GM19240 (cell line): ENCODE measurements at regions not wholly inside any gene's neighbourhood (a gene's known extent, or its start where the extent isn't known, plus 50 kb on each side); places are given as distances from the start of the nearest gene placed in this dataset.

Experiments used
- DNase-seq: peaks from one replicate; pipeline ENCODE4 v3.0.0; 2011; ENCODE audit warnings: low spot score; ENCODE audit not compliant: insufficient read length

DNA sequence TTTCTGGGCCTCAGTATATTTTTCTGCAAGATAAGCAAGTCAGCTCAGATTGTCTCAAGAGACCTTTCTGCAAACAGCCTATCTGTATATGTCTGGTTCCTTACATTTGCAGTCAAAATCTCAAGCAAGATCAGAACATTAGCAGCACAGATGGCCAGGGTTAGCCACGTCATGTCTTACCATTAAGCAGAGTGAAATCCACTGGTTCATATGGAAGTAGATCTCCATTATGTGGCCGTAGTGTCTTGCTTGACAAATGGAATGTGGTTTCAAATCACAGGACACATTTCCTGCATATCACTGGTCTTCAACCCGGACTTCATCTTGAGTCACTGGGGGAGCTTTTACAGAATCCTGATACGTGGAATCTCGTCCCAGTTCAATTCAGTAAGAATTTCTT, 500.2 kb downstream of the FBXO15 start:
- no peak for DNase-seq

DNA sequence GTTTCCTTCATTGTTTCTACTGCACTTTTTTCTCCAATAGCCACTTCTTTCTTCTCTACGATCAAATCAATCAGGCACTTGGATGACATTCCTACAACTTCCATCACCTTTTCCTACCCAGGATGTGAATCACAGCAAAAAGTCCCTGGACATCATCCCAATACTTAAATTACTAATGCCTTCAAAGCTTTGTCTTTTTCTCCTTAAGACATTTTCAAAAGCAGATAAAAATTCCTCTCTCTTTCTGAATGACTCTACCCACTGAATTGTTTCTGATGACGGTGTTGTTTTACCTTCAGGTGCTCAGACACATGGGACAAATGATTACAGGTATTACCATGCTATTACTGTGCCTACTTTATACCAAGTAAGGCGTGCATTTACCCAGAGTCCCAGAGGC, 500.9 kb downstream of the FBXO15 start:
- DNase-seq, result no peak

DNA sequence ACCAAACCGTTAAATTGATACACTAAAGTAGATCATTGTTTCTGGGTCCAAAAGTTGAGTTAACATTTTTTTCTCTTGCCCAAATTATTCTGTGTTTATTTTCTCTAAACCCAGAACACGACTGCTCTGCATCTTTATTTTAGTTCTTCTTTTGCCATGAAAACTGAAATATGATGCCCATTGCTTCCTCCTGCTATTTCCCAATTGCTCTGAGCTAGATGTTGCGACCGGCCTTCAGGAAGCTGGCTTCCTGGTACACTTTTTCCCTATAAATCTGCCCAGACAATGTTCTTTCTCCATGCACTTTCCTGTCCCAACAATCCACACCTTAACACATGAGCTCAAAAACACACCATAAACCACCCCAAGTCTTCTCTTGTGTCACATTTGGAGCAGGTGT, 501.4 kb downstream of the FBXO15 start:
- DNase-seq, result no peak

DNA sequence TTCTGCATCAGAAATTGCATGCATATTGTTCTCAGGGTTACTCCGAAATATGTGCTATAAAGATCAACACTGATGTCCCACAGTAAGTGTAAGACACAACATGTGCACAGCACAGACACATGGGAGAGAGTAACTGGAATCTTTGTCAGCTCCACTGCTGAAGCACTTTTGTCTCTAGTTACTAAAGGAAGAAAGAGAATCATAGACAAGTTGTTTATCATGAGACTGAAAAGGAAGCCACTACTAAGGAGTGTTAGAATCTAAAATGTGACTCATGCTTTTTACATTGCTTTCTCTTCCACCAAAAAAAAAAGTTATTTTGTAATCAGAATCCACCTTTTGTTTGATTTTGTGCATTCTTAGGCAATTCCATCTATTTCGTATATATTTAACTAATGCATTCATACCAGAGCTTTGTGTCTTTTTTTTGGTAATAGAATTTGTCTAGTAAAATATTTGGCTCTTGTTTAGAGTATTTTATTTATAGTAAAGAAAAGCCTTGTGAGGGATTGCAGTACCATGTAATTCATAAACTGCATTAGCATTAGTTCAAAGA, 502.4 kb downstream of the FBXO15 start:
- no peak for DNase-seq

DNA sequence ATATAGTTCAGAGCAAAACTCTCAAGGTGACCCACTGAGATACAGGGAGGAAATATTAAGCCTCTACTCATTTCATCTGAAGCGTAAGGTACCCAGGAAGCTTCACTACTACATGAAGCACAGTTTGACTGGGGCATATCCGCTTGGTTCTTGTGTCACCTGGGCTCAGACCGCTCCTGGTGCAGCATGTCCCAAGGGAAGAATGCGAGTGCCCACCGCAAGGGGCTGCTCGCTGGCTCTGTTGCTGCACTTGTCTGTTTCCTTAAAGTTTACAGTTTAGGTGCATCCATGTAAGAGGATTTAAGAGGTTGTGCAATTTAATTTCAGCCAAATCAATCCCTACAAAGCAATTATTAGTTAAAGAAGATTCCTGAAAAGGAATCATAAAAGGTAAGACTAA, 507.8 kb downstream of the FBXO15 start:
- no peak for DNase-seq

DNA sequence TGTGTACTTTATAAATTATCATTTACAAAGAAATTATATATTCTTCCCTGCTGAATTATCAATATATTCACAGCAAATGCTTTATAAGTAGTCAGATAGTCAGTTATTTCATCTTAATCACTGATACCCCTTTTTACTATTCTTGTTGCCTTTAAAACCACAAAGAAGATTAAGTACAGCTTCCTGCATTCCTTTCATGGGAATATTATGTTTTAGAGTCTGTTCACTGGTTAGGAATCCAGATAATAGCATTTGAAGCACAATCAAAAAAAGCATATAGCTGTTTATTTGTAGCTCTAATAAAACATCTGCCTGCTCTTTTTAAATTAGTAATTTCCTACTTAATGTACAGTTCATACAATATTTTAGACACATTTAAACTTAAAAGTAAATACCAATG, 508.9 kb downstream of the FBXO15 start:
- DNase-seq, result no peak

DNA sequence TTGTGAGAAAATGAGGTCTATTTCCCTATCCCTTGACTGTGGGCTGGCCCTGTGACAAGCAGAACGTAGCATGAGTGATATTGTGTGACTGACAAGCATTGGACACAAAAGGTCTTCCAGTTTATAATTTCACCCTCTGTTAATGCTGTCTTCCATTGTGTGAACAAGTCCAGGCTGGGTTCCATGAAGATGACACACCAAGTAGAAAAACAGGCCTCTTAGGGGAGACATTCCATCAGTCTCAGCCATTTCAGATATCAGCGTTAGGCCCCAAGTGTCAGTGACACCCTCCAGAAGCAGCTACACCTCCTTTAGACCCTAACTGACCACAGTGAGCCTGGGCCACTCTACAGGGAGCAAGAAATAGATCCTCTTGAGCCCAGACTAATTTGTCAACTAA, 511.3 kb downstream of the FBXO15 start:
- DNase-seq, result no peak

DNA sequence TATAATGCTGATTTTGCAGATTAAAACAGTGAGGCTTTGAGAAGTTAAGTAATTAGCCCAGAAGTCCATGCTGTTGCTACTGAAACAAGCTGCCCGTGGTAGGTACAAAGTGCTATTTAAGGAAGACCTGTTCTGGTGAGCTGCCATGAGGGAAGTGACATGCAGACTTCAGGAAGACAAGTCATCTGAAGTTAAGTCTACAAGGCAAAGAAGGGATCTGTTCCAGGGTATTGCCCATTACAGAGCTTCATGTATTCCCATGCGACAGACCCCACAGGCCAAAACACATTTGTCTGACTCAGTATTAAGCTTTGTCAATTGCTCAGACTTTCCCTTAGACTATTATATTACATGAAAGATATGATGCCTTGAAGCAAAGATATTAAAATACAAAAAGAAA, 520.8 kb downstream of the FBXO15 start:
- no peak for DNase-seq

DNA sequence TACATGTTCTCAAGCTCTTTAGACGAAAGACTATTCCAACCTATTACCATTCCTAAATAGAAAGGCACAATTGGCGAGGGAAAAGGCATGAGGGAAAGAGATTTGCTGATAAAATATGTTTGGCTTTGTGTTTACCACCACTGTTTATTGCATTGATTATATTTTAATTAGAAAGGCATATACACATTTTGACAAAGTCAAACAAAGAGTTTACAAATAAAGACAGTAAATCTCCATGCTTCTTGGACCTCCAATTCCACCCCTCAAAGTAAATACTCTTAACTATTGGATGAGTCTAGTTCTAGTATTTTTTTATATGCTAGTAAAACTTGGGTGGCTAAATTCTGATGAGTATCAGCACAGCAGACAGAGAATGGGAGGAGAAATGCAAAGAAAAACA, 521.4 kb downstream of the FBXO15 start:
- DNase-seq, result no peak

DNA sequence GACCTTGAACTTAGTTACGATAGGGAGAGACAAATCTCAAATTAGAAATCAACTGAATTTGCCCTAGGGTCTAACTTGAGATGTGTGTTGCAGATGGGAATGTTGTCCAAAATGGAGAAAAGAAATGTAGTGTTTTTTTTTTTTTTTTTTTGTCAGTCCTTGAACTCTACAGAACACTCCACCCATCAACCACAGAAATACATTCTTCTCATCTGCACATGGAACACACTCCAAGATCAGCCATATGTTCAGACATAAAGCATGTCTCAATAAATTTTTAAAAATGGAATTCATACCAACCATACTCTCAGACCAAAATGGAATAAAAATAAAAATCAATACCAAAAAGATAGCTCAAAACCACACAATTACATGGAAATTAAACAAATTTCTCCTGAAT, 526.5 kb downstream of the FBXO15 start:
- DNase-seq, result no peak

DNA sequence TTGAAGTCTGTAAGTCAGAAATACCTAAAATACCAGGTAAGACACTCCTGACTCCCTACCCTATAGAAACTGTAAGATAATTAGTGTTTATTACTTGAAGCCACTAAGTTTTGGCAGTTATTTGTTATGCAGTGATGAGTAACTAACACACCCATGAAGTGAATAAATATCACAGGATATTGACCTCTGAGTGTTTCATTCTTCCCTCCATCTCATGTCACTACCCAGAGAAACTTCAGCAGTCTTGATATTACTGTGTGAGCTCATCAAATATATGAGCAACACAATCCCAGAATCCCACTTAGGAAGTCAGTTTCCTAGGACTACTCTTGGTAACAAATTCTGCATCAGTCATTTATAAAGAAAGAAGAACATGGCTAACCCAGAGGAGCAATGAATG, 529.7 kb downstream of the FBXO15 start:
- no peak for DNase-seq

DNA sequence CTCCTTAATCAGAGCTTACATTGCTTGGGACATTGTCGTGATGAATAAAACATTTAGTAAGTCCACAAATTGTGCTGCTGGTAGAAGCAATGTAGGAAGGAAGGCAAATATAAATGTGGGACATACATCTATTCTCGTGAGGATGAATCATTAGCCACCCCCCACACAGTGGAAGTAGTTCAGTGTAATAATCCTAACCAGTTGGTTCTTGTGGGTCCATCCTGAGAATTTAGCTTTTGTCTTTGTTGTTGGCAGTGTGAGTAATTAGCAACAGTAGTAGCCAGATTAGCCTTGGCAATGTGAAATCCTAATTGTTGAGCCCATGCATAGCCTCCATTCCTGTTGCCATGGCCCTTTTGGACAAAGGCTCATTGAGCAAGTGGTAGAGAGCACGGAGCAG, 532.1 kb downstream of the FBXO15 start:
- DNase-seq, result no peak

DNA sequence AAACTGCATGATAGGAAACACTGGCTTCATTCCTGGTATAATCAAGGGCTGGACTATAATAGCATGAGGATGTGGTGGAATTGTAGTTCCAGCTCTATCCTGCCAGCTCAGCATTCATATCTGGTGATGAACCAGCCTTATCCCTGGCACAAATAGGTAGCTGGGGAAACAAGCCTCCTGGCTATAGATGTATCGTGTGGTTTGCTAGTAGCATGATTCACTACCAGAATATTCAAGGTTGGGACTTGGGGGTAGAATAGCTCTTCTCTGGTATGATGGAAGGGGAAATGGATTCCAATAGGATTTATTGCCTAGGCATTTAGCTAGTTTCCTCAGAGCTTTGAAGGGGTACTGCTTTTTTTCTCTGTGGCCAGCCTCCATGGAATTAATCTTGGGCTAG, 532.8 kb downstream of the FBXO15 start:
- no peak for DNase-seq

DNA sequence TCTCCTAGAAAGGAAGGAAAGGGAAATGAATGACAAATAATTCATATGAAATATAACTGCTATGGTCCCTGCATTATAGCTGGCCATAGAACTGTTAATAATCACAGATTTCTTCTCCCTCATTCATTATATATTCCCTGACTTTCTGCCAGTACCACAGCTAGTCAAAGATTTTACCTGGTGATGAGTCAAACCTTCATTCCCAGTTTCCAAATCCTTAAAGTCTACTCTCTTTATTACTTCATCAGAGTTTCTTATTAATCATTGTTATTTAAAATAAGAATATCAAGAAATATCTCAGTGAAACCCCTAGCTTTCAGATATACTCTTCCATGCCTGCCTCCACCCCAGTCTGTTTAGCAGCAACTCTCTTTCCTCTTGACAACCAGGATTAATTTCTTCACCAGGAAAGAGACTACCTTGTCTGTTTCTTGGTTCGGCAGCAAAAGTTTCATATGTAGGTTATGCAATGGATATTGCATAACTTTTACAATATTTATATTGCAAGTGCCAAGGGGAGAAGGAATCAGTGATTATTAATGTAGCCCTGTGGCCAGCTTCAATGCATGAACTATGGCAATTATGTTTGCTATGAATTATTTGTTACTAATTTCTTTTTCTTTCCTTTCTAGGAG, 533.8 kb downstream of the FBXO15 start:
- DNase-seq, result no peak

DNA sequence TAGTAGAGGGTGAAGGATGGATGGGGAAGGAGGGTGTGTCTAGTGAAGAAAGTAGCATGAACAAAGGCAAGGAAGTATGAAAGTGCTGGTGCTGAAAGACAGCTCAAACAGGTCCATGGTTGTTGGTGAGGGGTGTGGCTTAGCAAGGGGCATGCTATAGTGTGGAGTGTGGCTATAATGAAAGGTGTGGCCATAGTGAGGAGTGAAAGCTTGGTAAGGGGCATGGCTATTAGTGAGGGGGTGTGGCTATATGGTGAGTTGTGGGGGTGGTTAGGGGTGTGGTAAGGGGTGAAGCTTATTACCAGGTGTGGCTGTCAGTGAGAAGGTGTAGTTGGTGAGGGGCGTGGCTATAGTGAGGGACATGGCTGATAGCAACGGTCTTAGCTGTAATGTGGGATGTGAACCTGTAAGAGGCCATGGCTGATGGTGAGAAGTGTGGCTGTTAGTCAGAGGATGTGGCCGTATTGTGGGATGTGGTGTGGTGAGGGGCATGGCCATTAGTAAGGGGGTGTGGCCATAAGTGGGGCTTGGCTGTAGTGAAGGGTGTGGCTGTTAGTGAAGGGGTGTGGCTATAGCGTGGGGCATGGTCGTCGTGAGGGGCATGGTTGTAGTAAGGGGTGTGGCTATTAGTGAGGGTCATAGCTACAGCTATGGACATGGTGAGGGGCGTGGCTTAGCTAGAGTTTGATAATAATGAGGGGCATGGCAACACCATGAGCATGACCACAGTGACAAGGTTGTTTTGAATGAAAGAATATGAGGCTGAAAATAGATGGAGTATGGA, 549.6 kb downstream of the FBXO15 start:
- DNase-seq, result no peak

DNA sequence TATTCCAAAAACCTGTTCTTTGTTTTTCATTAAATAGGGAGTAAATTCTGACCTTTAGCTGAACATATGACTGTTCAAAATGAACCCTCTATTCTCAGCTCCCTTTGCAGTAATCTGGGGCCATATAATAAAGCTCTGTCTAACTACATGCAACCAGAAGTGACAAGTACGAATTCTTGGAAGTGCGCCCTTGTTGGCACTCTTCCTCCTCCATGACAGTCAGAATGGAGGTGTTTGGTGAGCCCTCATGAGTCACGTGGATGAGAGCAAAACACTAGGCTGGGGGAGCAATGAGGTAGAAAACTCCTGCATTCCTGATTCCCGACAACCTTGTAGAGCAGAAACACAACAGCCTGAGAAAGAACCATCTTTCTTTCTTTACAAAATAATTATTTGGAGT, 552.9 kb downstream of the FBXO15 start:
- DNase-seq, result no peak

DNA sequence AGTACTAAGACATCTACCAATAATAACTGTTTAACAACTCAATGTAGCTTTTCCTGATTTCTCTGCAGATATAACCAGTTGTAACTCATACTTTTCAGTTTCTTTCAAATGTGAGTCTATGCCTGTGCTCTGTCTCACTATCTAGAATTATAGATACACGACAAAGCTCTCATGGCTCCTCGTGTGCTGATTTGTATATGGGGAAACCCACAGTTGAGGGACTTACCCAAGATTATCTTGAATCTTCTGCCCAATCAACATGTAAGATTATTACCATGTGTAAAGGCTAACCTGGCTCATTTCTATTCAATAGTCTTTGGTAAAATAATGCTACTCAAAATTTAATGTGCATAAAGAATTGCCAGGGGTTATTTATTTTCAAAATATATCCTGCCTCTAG, 554.4 kb downstream of the FBXO15 start:
- DNase-seq, result no peak

DNA sequence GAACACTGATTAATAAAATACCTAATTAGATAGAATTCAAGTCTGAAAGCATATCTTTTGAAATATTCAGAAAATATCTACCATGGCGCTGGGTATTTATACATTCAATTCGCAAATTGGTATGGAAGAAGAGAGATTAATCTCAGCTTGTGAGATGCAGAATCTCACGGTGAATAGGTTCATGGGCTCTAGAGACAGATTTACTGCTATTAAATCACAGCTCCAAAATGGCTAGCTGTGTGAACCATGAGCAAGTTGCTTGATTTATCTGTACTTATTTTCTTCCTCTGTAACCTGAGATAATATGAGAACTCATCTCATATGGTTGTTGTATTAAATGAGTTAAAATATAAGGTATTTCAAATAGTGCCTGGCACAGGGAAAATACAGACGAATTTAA, 556.7 kb downstream of the FBXO15 start:
- DNase-seq, result no peak

DNA sequence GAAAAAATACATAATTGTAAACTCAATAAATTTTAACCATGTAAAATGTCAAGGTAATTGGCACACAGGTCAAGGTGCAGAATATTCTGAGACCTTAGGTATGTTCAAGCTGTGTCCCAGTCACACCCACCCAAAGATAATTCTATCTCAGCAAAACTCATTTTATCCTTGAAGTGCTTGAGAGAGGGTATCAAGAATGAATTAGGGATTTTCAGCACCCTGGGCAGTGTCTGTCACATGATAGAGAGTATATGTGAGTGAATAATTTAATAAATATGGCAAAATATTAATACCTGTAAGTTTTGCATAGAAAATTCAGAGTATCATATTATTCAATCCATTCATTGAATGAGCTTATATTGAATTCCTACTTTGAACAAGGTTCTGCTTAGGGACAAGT, 567.9 kb downstream of the FBXO15 start:
- DNase-seq, result no peak

DNA sequence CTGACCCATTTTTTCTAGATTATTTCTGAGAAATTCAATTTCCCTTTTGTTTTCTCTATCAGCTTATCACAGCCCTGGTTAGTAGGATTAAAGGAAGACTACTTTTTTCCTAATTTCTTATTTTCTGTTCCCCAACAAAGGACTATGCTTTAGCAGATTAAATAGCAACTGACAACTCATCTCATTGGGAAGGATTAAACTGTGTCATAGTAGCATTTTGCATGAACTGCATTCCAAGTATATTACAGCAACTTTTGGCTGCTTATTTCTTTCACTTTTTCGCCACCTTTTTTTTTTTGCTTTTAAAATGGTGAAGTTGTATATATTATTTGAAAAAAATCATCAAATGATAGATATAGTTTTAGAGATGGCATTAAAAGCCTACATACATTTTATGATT, 570.3 kb downstream of the FBXO15 start:
- DNase-seq, result no peak

DNA sequence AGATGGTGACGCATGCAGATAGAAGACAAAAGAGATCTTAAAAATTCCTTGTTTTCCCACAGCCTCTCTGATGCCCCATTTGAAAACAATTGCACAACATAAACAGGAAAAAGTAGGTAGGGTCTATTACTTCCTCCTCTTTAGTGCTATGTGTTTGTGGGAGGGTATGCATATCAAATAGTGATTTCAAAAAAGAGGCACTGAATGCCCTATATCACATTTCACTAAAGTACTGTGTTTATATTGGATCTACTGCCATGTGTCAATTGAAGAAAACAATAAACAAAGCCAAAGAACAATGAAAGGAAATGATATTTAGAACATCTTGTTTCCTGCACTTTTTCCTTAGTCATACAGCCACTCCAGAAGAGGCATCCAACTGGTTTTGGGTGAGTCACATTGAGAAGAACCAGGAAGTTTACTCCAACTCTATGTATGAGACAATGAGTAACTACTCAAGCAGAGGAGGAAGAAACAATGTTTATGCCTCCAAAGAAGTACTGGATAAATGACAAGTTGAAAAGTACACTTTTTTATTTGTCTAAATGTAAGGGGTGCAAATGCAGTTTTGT, 583.6 kb downstream of the FBXO15 start:
- no peak for DNase-seq

DNA sequence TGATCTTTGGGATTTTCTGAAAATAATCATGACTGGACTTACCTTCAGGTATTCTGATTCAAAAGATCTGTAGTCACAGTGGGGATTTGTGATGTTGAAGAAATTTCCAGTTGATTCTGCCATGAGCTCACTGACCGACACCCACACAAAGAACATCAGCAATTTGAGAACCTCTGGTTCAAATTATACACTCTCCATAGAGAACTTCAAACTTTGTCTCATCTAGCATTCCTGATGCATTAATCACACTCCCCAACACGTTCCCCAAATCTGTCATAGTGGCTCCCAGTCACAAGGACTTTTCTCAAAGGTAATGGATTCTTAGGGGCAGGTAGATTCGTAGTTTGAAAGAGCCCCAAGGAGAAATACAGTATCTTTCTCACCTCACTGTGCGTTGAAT, 584.3 kb downstream of the FBXO15 start:
- DNase-seq, result no peak

DNA sequence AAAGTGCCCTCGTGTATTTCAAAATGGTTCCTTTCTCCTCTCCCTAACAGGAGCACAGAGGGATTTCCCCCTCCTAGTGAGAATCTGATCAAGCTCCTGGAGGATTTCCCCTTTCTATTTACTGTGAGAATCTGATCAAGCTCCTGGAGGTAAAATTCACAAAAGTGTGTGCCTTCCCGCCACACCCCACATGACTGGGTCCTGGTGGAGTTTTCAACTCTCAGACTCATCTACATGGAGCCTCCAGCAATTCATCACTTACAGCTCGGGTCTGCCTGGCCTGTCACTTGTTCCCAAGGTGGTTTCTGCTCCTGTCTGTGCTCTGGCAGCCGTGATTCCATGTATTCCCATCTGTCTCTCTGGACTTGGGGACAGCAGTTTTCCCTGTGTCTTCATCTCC, 590.7 kb downstream of the FBXO15 start:
- DNase-seq, result no peak
